HG02970 (cell line): ENCODE measurements at regions not wholly inside any gene's neighbourhood (a gene's known extent, or its start where the extent isn't known, plus 50 kb on each side); places are given as distances from the start of the nearest gene placed in this dataset.

ENCODE experiments used
- ATAC-seq: cut with Tn5 transposase; IDR thresholded peaks from one replicate; pipeline ENCODE4 v1.9.1; 2021; ENCODE audit warnings: mild to moderate bottlenecking, moderate library complexity, moderate number of reproducible peaks; ENCODE audit not compliant: unreplicated experiment, low FRiP score

- ATAC-seq, result no peak
These were observed 52.1 kb downstream of the MPP7 start for GRCh38 chr10:28250782-28251181.

- ATAC-seq, result no peak
These were observed 52.5 kb downstream of the MPP7 start for GRCh38 chr10:28250358-28250757.

GRCh38 chr10:28249512-28249911, 53.4 kb downstream of the MPP7 start:
- ATAC-seq, result no peak

- ATAC-seq, result no peak
These were observed 54.8 kb downstream of the MPP7 start for GRCh38 chr10:28248092-28248491.

- no peak for ATAC-seq
These were observed 56.8 kb downstream of the MPP7 start for GRCh38 chr10:28246023-28246422.

- no peak for ATAC-seq
These were observed 58.9 kb downstream of the MPP7 start for GRCh38 chr10:28243923-28244322.

- ATAC-seq, result no peak
These were observed 60.2 kb downstream of the MPP7 start for GRCh38 chr10:28242555-28243204.

- no peak for ATAC-seq
These were observed 61.0 kb downstream of the MPP7 start for GRCh38 chr10:28241741-28242399.

GRCh38 chr10:28240400-28240799, 62.5 kb downstream of the MPP7 start:
- no peak for ATAC-seq

- ATAC-seq, result no peak
These were observed 66.3 kb downstream of the MPP7 start for GRCh38 chr10:28236591-28236990.

- no peak for ATAC-seq
These were observed 82.1 kb downstream of the MPP7 start for GRCh38 chr10:28220811-28221210.

- ATAC-seq, result no peak
These were observed 83.6 kb downstream of the MPP7 start for GRCh38 chr10:28219251-28219650.

- ATAC-seq, result no peak
These were observed 85.0 kb downstream of the MPP7 start for GRCh38 chr10:28217848-28218247.

- no peak for ATAC-seq
These were observed 86.9 kb downstream of the MPP7 start for GRCh38 chr10:28215930-28216329.

GRCh38 chr10:28214219-28214618, 88.6 kb downstream of the MPP7 start:
- no peak for ATAC-seq

- ATAC-seq, result no peak
These were observed 91.1 kb downstream of the MPP7 start for GRCh38 chr10:28211759-28212158.

GRCh38 chr10:28207799-28208198, 95.1 kb downstream of the MPP7 start:
- ATAC-seq, result no peak

GRCh38 chr10:28202941-28203352, 99.9 kb downstream of the MPP7 start:
- no peak for ATAC-seq

- ATAC-seq, result no peak
These were observed 101.2 kb downstream of the MPP7 start for GRCh38 chr10:28201410-28202400.

GRCh38 chr10:28200775-28201174, 102.1 kb downstream of the MPP7 start:
- ATAC-seq, result no peak

GRCh38 chr10:28199941-28200340, 102.9 kb downstream of the MPP7 start:
- no peak for ATAC-seq
